Fibroblast of lung (primary cell): ENCODE measurements at regions not wholly inside any gene's neighbourhood (a gene's known extent, or its start where the extent isn't known, plus 50 kb on each side); places are given as distances from the start of the nearest gene placed in this dataset.

Source experiments
- EZH2 ChIP-seq: IDR thresholded peaks from 2 replicates; pipeline ENCODE4 v1.5.1; 2012; ENCODE audit warnings: low read length, control low read depth, mild to moderate bottlenecking; ENCODE audit errors: missing control alignments
- TF ChIP-seq, protein P1 (sequence below), 2 donors: IDR thresholded peaks in 1 of 2; conservative IDR thresholded peaks in 1 of 2; 1 replicate in 1 of 2; 2 replicates in 1 of 2; pipeline ENCODE4 v1.5.1; 2011 to 2012; ENCODE audit warnings: low read length in 2 of 2, control low read depth in 1 of 2, inconsistent platforms in 1 of 2, low read depth in 1 of 2, mild to moderate bottlenecking in 1 of 2

DNA sequence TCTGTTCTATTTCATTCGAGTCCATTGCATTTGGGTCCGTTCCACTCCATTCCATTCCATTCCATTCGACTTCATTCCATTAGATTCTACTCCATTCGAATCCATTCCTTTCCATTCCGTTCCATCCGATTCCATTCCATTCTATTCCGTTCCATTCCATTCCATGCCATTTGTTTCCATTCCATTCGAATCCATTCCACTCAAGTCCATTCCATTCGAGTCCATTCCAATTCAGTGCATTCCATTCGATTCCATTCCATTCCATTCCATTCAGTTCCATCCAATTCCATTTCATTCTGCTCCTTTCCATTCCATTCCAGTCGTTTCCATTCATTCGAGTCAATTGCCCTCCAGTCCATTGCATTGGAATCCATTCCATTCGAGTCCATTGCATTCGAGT lies 2603.7 kb upstream of the TPTE start:
- TF ChIP-seq, protein P1, sequence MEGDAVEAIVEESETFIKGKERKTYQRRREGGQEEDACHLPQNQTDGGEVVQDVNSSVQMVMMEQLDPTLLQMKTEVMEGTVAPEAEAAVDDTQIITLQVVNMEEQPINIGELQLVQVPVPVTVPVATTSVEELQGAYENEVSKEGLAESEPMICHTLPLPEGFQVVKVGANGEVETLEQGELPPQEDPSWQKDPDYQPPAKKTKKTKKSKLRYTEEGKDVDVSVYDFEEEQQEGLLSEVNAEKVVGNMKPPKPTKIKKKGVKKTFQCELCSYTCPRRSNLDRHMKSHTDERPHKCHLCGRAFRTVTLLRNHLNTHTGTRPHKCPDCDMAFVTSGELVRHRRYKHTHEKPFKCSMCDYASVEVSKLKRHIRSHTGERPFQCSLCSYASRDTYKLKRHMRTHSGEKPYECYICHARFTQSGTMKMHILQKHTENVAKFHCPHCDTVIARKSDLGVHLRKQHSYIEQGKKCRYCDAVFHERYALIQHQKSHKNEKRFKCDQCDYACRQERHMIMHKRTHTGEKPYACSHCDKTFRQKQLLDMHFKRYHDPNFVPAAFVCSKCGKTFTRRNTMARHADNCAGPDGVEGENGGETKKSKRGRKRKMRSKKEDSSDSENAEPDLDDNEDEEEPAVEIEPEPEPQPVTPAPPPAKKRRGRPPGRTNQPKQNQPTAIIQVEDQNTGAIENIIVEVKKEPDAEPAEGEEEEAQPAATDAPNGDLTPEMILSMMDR (conservative IDR thresholded peaks at IDR 0.05 in 1 of 2, IDR thresholded peaks at IDR 0.05 in 1 of 2; ENCODE audit: low read depth in 1 of 2, low read length in 2 of 2) = no peak
- TF ChIP-seq EZH2 = no peak
